ENCODE measurements at regions not wholly inside any gene's neighbourhood (a gene's known extent, or its start where the extent isn't known, plus 50 kb on each side); places are given as distances from the start of the nearest gene placed in this dataset.

GRCh38 chr4:123976819-123977218 is 580.2 kb downstream of the SPRY1 start:
- DNase-seq = no peak
- TF ChIP-seq POLR2A (IDR thresholded peaks at IDR 0.05; ENCODE audit: low read length) (no peak), GATA1 (IDR thresholded peaks at IDR 0.05; ENCODE audit: low read depth, low read length) (no peak)

GRCh38 chr4:123977641-123978081 is 581.1 kb downstream of the SPRY1 start:
- DNase-seq = no peak
- TF ChIP-seq GATA1 (IDR thresholded peaks at IDR 0.05; ENCODE audit: low read depth, low read length) (no peak), POLR2A (IDR thresholded peaks at IDR 0.05; ENCODE audit: low read length) (no peak)

- DNase-seq = no peak
- TF ChIP-seq GATA1 (IDR thresholded peaks at IDR 0.05; ENCODE audit: low read depth, low read length) (no peak), POLR2A (IDR thresholded peaks at IDR 0.05; ENCODE audit: low read length) (no peak)
These were observed 582.0 kb downstream of the SPRY1 start for GRCh38 chr4:123978637-123979036.

- TF ChIP-seq POLR2A (IDR thresholded peaks at IDR 0.05; ENCODE audit: low read length) (no peak), GATA1 (IDR thresholded peaks at IDR 0.05; ENCODE audit: low read depth, low read length) (no peak)
- no peak for DNase-seq
These were observed 584.2 kb downstream of the SPRY1 start for GRCh38 chr4:123980736-123981300.

GRCh38 chr4:123984886-123985285 is 588.3 kb downstream of the SPRY1 start:
- TF ChIP-seq POLR2A (IDR thresholded peaks at IDR 0.05; ENCODE audit: low read length) = no peak
- TF ChIP-seq GATA1 (IDR thresholded peaks at IDR 0.05; ENCODE audit: low read depth, low read length) = no peak

GRCh38 chr4:123986268-123986798 is 589.7 kb downstream of the SPRY1 start:
- TF ChIP-seq GATA1 (IDR thresholded peaks at IDR 0.05; ENCODE audit: low read depth, low read length) (no peak), POLR2A (IDR thresholded peaks at IDR 0.05; ENCODE audit: low read length) (no peak)
- DNase-seq = no peak

More at GRCh38 chr4:123984886-123985285, 588.3 kb downstream of the SPRY1 start:
- no peak for DNase-seq

- DNase-seq = no peak
These were observed 590.8 kb downstream of the SPRY1 start for GRCh38 chr4:123987408-123987807.

GRCh38 chr4:123990310-123990870 is 593.8 kb downstream of the SPRY1 start:
- TF ChIP-seq POLR2A (IDR thresholded peaks at IDR 0.05; ENCODE audit: low read length) = no peak
- DNase-seq = peak; percentile 7 to 51

More at GRCh38 chr4:123987408-123987807, 590.8 kb downstream of the SPRY1 start:
- TF ChIP-seq POLR2A (IDR thresholded peaks at IDR 0.05; ENCODE audit: low read length) (no peak), GATA1 (IDR thresholded peaks at IDR 0.05; ENCODE audit: low read depth, low read length) (no peak)

GRCh38 chr4:123994917-123995316 is 598.3 kb downstream of the SPRY1 start:
- no peak for DNase-seq
- TF ChIP-seq POLR2A (IDR thresholded peaks at IDR 0.05; ENCODE audit: low read length) (no peak), GATA1 (IDR thresholded peaks at IDR 0.05; ENCODE audit: low read depth, low read length) (no peak)

GRCh38 chr4:123995936-123996335 is 599.3 kb downstream of the SPRY1 start:
- TF ChIP-seq GATA1 (IDR thresholded peaks at IDR 0.05; ENCODE audit: low read depth, low read length) (no peak), POLR2A (IDR thresholded peaks at IDR 0.05; ENCODE audit: low read length) (no peak)
- no peak for DNase-seq

GRCh38 chr4:123996718-123997510 is 600.3 kb downstream of the SPRY1 start:
- no peak for DNase-seq
- TF ChIP-seq POLR2A (IDR thresholded peaks at IDR 0.05; ENCODE audit: low read length) (no peak), GATA1 (IDR thresholded peaks at IDR 0.05; ENCODE audit: low read depth, low read length) (no peak)

- no peak for DNase-seq
- TF ChIP-seq GATA1 (IDR thresholded peaks at IDR 0.05; ENCODE audit: low read depth, low read length) (no peak), POLR2A (IDR thresholded peaks at IDR 0.05; ENCODE audit: low read length) (no peak)
These were observed 601.3 kb downstream of the SPRY1 start for GRCh38 chr4:123997776-123998449.

- DNase-seq = no peak
- TF ChIP-seq POLR2A (IDR thresholded peaks at IDR 0.05; ENCODE audit: low read length) (no peak), GATA1 (IDR thresholded peaks at IDR 0.05; ENCODE audit: low read depth, low read length) (no peak)
These were observed 603.6 kb downstream of the SPRY1 start for GRCh38 chr4:124000233-124000632.

- DNase-seq = no peak
- TF ChIP-seq GATA1 (IDR thresholded peaks at IDR 0.05; ENCODE audit: low read depth, low read length) (no peak), POLR2A (IDR thresholded peaks at IDR 0.05; ENCODE audit: low read length) (no peak)
These were observed 619.2 kb downstream of the SPRY1 start for GRCh38 chr4:124015766-124016165.

Data from erythroblast (primary cell).